ENCODE measurements at regions not wholly inside any gene's neighbourhood (a gene's known extent, or its start where the extent isn't known, plus 50 kb on each side); places are given as distances from the start of the nearest gene placed in this dataset.
A peak's percentile ranks its signal among the peaks of the same experiment; 100 is the strongest.

GRCh38 chr10:10797513-10797912 lies 220.2 kb upstream of the CELF2 start:
- TF ChIP-seq CTCF (IDR thresholded peaks at IDR 0.05), result no peak
- DNase-seq (ENCODE audit: low spot score) (no peak), ATAC-seq (ENCODE audit: low FRiP score) (no peak)

GRCh38 chr10:10798102-10798863 lies 219.4 kb upstream of the CELF2 start:
- ATAC-seq (ENCODE audit: low FRiP score), result peak; percentile 20
- no peak for TF ChIP-seq CTCF (IDR thresholded peaks at IDR 0.05)
- DNase-seq (ENCODE audit: low spot score), result no peak

GRCh38 chr10:10798864-10799192 lies 218.8 kb upstream of the CELF2 start:
- ATAC-seq (ENCODE audit: low FRiP score) (peak; percentile 3), DNase-seq (ENCODE audit: low spot score) (no peak)
- no peak for TF ChIP-seq CTCF (IDR thresholded peaks at IDR 0.05)

- DNase-seq (ENCODE audit: low spot score) (no peak), ATAC-seq (ENCODE audit: low FRiP score) (no peak)
- TF ChIP-seq CTCF (IDR thresholded peaks at IDR 0.05), result no peak
Measured at GRCh38 chr10:10800961-10801360, 216.7 kb upstream of the CELF2 start.

- ATAC-seq (ENCODE audit: low FRiP score), result peak; percentile 62
- no peak for TF ChIP-seq CTCF (IDR thresholded peaks at IDR 0.05)
- no peak for DNase-seq (ENCODE audit: low spot score)
Measured at GRCh38 chr10:10803278-10803677, 214.4 kb upstream of the CELF2 start.

- ATAC-seq (ENCODE audit: low FRiP score) (no peak), DNase-seq (ENCODE audit: low spot score) (no peak)
- no peak for TF ChIP-seq CTCF (IDR thresholded peaks at IDR 0.05)
Measured at GRCh38 chr10:10804061-10804460, 213.6 kb upstream of the CELF2 start.

- TF ChIP-seq CTCF (IDR thresholded peaks at IDR 0.05), result no peak
- ATAC-seq (ENCODE audit: low FRiP score), result peak; percentile 55
- DNase-seq (ENCODE audit: low spot score), result no peak
Measured at GRCh38 chr10:10804998-10805740, 212.5 kb upstream of the CELF2 start.
